ENCODE measurements at regions not wholly inside any gene's neighbourhood (a gene's known extent, or its start where the extent isn't known, plus 50 kb on each side); places are given as distances from the start of the nearest gene placed in this dataset.

DNA sequence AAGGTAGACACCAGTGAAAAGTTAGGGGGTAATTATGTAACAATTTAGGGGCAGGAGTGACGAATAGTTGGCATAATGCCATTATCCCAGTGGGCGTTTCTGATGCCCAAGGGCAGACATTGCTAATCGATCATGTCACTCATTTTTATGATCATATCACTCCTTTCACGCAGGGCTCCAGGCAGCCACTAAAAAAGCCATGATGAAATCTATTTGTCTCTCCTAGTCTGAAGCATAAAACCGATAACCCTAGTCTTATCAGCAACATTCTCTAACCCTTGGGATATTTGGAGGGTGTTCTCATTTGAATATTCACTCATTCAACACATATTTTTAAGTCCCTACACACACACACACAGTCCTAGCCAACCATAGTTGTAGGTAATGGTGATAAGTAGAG lies 114.9 kb downstream of the NMUR2 start:
- TF ChIP-seq RAD21 (IDR thresholded peaks at IDR 0.05; ENCODE audit: low read depth) (no peak), YY1 (IDR thresholded peaks at IDR 0.05; ENCODE audit: low read depth) (no peak), EP300 (IDR thresholded peaks at IDR 0.05; ENCODE audit: borderline replicate concordance) (no peak), EGR1 (IDR thresholded peaks at IDR 0.05) (no peak)

DNA sequence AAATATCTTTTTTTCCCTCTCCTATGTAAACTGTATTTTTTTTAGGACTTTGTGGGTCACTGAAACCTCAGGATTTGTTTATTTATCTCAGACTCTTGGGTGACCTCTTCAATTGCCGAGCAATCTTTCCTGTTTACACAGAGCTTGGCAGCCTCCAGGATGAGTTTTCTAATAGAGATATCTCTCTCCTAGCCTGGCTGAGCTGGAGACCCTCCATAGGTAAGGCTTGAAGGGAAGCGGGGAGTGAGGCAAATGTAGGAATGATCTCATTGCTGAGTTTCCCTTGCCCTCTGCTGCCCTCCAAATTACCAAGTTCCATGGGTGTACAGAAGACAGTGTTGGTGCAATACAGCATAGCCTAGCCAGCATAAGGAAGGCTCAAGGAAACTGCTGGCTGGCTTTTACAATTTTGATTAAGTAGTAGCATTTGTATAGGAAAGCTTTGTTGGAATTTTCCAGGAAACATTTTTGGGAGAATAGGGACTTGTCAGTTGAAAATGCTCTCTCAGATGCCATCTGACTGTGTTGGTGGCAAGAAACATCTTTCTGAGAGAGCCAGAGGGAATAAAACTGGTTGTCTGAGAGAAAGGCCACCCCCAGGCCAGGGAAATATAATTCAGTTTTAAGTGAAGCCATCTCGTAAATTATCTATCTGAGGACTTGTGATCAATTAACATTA lies 116.0 kb downstream of the NMUR2 start:
- TF ChIP-seq NFIC (IDR thresholded peaks at IDR 0.05), result no peak
- TF ChIP-seq FOXM1 (IDR thresholded peaks at IDR 0.05; ENCODE audit: borderline replicate concordance, low read depth), result no peak
- TF ChIP-seq CEBPB (IDR thresholded peaks at IDR 0.05), result no peak
- no peak for TF ChIP-seq RAD21 (IDR thresholded peaks at IDR 0.05; ENCODE audit: low read depth)
- TF ChIP-seq, protein P1, sequence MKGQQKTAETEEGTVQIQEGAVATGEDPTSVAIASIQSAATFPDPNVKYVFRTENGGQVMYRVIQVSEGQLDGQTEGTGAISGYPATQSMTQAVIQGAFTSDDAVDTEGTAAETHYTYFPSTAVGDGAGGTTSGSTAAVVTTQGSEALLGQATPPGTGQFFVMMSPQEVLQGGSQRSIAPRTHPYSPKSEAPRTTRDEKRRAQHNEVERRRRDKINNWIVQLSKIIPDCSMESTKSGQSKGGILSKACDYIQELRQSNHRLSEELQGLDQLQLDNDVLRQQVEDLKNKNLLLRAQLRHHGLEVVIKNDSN (IDR thresholded peaks at IDR 0.05), result no peak
- TF ChIP-seq YY1 (IDR thresholded peaks at IDR 0.05; ENCODE audit: low read depth), result no peak
- TF ChIP-seq ZBTB7A (IDR thresholded peaks at IDR 0.05; ENCODE audit: low read depth), result no peak

DNA sequence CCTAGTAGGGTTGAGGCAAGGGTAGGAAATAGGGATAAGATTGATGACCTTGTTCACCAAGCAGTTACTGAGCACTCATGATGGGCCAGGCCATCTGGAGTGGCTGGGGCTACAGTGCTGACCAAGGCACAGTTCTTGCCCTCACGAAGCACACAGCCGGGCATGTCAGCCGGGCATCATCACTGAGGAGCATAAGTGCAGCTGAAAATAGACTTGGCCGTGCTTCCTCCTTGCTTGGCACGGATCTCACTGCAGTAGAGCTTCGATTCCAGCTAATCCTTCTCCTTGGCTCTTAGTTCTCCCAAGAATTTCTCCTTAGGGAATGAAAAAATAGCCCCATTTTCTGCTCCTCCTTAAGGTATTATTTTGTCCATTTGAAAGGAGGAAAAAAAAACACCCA lies 116.6 kb downstream of the NMUR2 start:
- TF ChIP-seq NFIC (IDR thresholded peaks at IDR 0.05), result no peak
- no peak for TF ChIP-seq RAD21 (IDR thresholded peaks at IDR 0.05; ENCODE audit: low read depth)
- TF ChIP-seq FOXM1 (IDR thresholded peaks at IDR 0.05; ENCODE audit: borderline replicate concordance, low read depth), result no peak
- no peak for TF ChIP-seq EGR1 (IDR thresholded peaks at IDR 0.05)

DNA sequence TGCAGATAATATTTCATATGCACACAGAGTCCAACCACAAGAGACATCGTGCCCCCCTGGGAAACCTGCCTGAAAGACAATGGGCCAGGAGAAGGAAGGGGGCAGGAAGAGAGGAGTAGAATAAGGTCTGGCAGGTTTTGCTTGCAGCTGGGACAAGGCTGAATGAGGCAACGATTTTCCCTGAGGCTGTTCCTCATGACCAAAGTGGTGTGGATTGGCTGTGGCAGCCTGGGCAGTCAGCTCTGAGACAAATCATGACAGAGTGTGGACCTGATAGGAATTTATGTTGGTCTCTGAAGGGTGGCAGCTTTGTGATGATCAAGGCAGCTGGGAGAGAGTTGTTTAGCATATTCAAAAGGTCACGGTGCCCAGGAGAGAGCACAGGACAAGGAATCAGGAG lies 119.3 kb downstream of the NMUR2 start:
- no peak for TF ChIP-seq TAF1 (IDR thresholded peaks at IDR 0.05; ENCODE audit: low read depth)
- no peak for TF ChIP-seq EP300 (IDR thresholded peaks at IDR 0.05; ENCODE audit: borderline replicate concordance)
- no peak for TF ChIP-seq FOXM1 (IDR thresholded peaks at IDR 0.05; ENCODE audit: borderline replicate concordance, low read depth)

DNA sequence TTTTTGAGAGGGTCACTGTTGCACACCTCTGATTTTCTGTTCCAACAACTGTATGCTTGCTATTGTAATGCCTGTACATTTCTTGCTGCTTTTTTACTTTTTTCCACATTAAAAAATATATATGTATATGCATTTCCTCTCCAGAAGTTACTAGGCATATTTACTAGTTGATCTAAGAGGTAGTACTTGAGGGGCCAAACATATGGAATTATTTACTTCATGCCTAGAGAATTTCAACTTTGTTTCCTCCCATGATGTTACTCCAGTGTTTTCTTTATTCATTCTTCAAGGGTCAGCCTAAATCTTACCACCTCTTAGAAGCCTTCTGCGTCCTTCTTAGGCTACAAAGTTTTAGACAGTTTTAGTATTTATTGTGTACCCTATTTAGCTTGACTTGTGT lies 122.7 kb downstream of the NMUR2 start:
- TF ChIP-seq EP300 (IDR thresholded peaks at IDR 0.05; ENCODE audit: borderline replicate concordance) (no peak), RAD21 (IDR thresholded peaks at IDR 0.05; ENCODE audit: low read depth) (no peak), FOXM1 (IDR thresholded peaks at IDR 0.05; ENCODE audit: borderline replicate concordance, low read depth) (no peak), EGR1 (IDR thresholded peaks at IDR 0.05) (no peak), CEBPB (IDR thresholded peaks at IDR 0.05) (no peak), TEAD4 (IDR thresholded peaks at IDR 0.05) (no peak)
- TF ChIP-seq, protein P1 (IDR thresholded peaks at IDR 0.05), result no peak
- TF ChIP-seq, protein P2, sequence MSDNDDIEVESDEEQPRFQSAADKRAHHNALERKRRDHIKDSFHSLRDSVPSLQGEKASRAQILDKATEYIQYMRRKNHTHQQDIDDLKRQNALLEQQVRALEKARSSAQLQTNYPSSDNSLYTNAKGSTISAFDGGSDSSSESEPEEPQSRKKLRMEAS (IDR thresholded peaks at IDR 0.05), result no peak

DNA sequence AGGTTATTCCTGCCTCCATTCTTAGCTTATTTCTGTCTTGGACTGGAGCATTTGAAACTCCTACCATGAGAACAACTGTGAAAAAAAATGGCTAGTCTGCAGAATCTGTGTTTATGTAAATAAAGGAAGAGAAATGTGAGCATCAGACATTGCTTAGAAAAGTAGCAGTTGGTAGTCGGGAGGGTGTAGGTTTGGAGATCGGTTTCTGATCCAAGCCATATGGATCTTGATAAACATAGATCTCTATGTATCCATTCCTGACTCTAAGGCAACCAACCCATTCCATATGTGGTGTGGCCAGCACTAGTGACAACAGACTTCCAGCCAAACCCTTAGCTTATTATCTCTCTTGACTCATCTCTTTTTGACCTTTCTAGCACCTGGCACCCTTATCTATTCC lies 127.1 kb downstream of the NMUR2 start:
- no peak for TF ChIP-seq CEBPB (IDR thresholded peaks at IDR 0.05)
- no peak for TF ChIP-seq EGR1 (IDR thresholded peaks at IDR 0.05)
- TF ChIP-seq ZBTB7A (IDR thresholded peaks at IDR 0.05; ENCODE audit: low read depth), result no peak
- no peak for TF ChIP-seq TCF12 (IDR thresholded peaks at IDR 0.05; ENCODE audit: low read depth)
- TF ChIP-seq, protein P3, sequence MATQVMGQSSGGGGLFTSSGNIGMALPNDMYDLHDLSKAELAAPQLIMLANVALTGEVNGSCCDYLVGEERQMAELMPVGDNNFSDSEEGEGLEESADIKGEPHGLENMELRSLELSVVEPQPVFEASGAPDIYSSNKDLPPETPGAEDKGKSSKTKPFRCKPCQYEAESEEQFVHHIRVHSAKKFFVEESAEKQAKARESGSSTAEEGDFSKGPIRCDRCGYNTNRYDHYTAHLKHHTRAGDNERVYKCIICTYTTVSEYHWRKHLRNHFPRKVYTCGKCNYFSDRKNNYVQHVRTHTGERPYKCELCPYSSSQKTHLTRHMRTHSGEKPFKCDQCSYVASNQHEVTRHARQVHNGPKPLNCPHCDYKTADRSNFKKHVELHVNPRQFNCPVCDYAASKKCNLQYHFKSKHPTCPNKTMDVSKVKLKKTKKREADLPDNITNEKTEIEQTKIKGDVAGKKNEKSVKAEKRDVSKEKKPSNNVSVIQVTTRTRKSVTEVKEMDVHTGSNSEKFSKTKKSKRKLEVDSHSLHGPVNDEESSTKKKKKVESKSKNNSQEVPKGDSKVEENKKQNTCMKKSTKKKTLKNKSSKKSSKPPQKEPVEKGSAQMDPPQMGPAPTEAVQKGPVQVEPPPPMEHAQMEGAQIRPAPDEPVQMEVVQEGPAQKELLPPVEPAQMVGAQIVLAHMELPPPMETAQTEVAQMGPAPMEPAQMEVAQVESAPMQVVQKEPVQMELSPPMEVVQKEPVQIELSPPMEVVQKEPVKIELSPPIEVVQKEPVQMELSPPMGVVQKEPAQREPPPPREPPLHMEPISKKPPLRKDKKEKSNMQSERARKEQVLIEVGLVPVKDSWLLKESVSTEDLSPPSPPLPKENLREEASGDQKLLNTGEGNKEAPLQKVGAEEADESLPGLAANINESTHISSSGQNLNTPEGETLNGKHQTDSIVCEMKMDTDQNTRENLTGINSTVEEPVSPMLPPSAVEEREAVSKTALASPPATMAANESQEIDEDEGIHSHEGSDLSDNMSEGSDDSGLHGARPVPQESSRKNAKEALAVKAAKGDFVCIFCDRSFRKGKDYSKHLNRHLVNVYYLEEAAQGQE (IDR thresholded peaks at IDR 0.05; ENCODE audit: low read depth), result no peak
- no peak for TF ChIP-seq TEAD4 (IDR thresholded peaks at IDR 0.05)
- TF ChIP-seq EP300 (IDR thresholded peaks at IDR 0.05; ENCODE audit: borderline replicate concordance), result no peak

DNA sequence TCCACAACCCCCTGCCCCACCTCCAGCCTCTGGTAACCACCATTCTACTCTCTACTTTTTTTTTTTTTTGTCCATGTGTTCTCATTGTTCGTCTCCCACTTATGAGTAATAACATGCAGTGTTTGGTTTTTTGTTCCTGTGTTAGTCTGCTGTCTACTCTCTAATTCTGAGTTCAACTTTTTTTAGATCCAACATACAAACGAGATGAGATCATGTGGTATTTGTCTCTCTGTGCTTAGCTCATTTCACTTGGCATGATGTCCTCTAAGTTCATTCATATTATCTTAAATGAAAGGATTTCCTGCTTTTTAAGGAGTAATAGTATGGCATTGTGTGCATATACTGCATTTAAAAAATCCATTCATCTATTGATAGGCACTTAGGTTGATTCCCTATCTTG lies 130.9 kb downstream of the NMUR2 start:
- TF ChIP-seq NFIC (IDR thresholded peaks at IDR 0.05), result no peak
- no peak for TF ChIP-seq CEBPB (IDR thresholded peaks at IDR 0.05)
- TF ChIP-seq, protein P2 (IDR thresholded peaks at IDR 0.05), result no peak
- TF ChIP-seq TEAD4 (IDR thresholded peaks at IDR 0.05), result no peak
- no peak for TF ChIP-seq EGR1 (IDR thresholded peaks at IDR 0.05)
- no peak for TF ChIP-seq RAD21 (IDR thresholded peaks at IDR 0.05; ENCODE audit: low read depth)
- TF ChIP-seq, protein P1 (IDR thresholded peaks at IDR 0.05), result no peak
- TF ChIP-seq, protein P3 (IDR thresholded peaks at IDR 0.05; ENCODE audit: low read depth), result no peak
- no peak for TF ChIP-seq ZBTB7A (IDR thresholded peaks at IDR 0.05; ENCODE audit: low read depth)
- TF ChIP-seq YY1 (IDR thresholded peaks at IDR 0.05; ENCODE audit: low read depth), result no peak
- no peak for TF ChIP-seq TCF12 (IDR thresholded peaks at IDR 0.05; ENCODE audit: low read depth)

Data from Ishikawa (cell line).